Upper lobe of left lung (tissue), 4 donors: ENCODE measurements at regions not wholly inside any gene's neighbourhood (a gene's known extent, or its start where the extent isn't known, plus 50 kb on each side); places are given as distances from the start of the nearest gene placed in this dataset.

Source experiments
- EP300 ChIP-seq, 4 donors: sonication (generic); formaldehyde crosslinking; IDR thresholded peaks; one replicate each; pipeline ENCODE4 v1.5.1; 2017; ENCODE audit warnings: antibody characterized with exemption in 4 of 4, control low read depth in 2 of 4
- POLR2A ChIP-seq, 4 donors: fragments of 450-650 bp; IDR thresholded peaks; one replicate each; pipeline ENCODE4 v1.5.1; 2016 to 2017; ENCODE audit warnings: antibody characterized with exemption in 4 of 4, mild to moderate bottlenecking in 2 of 4
- TF ChIP-seq, protein P1 (sequence below), 6 experiments: fragments of 450-650 bp in 4 of 6; fragments of 200-600 bp in 2 of 6; sonication (generic) in 2 of 6; IDR thresholded peaks; one replicate each; pipeline ENCODE4 v1.5.1; 2016 to 2019; ENCODE audit warnings: antibody characterized with exemption in 6 of 6

DNA sequence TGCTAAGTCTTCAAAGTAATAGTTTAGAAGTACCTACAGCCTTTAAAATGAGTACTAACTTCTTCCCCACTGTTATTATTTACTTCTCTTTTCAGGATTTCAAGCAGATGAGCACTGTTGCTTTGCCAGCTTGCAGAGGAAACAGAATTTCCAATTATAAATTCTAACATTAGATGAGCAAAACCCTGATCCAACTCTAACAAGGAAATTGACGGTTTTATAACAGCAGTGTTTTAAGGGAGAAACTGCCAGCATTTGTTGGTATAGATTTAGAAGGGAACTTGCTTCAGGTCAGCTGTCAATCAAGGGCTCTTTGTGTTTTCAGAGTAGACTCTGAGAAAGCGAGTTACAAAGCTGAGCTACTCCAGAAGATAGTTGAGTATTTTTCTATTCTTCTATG lies 120.5 kb downstream of the RAP2A start:
- no peak for TF ChIP-seq POLR2A (IDR thresholded peaks at IDR 0.05)
- TF ChIP-seq, protein P1, sequence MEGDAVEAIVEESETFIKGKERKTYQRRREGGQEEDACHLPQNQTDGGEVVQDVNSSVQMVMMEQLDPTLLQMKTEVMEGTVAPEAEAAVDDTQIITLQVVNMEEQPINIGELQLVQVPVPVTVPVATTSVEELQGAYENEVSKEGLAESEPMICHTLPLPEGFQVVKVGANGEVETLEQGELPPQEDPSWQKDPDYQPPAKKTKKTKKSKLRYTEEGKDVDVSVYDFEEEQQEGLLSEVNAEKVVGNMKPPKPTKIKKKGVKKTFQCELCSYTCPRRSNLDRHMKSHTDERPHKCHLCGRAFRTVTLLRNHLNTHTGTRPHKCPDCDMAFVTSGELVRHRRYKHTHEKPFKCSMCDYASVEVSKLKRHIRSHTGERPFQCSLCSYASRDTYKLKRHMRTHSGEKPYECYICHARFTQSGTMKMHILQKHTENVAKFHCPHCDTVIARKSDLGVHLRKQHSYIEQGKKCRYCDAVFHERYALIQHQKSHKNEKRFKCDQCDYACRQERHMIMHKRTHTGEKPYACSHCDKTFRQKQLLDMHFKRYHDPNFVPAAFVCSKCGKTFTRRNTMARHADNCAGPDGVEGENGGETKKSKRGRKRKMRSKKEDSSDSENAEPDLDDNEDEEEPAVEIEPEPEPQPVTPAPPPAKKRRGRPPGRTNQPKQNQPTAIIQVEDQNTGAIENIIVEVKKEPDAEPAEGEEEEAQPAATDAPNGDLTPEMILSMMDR (IDR thresholded peaks at IDR 0.05): no peak
- no peak for TF ChIP-seq EP300 (IDR thresholded peaks at IDR 0.05)
